ENCODE measurements at regions not wholly inside any gene's neighbourhood (a gene's known extent, or its start where the extent isn't known, plus 50 kb on each side); places are given as distances from the start of the nearest gene placed in this dataset.

DNA sequence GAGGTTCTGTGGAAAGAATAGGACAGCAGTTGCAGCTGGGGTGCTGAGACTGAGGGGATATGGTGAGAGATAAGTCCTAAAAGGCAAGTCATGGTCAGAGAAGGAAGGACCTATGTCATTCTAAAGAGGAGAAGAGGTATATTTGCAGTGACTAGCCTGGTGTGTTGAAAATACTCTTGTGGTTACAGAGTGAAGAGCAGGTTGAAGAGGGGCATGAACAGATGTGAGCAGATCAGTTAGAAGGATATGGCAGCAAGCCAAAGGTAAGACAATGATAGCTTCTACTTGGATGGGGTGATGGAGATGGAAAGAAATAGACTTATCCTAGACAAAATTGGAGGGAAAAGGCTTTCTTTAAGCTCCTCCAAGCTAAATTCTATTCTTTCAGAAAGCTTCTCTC is 469.8 kb upstream of the CPEB2 start:
- Histone ChIP-seq H3K4me2 (ENCODE audit: low read depth, low read length) (no peak overlapping the region), H3K4me3 (ENCODE audit: low read length) (no peak overlapping the region), H3K27ac (ENCODE audit: low read length) (no peak overlapping the region), H3K79me2 (ENCODE audit: low read length) (no peaks in the 10 kb centered on the region), H3K36me3 (replicated peaks; ENCODE audit: insufficient read depth, low read length) (no peaks in the 10 kb centered on the region), H3K9me2 (replicated peaks; ENCODE audit: insufficient read depth, low read length) (no peaks in the 10 kb centered on the region), H3K27me3 (replicated peaks; ENCODE audit: insufficient read depth, low read length) (no peaks in the 10 kb centered on the region), H3K9ac (ENCODE audit: low read length) (no peak overlapping the region), H4K20me1 (ENCODE audit: insufficient read depth, low read length) (no peaks in the 10 kb centered on the region), H3K4me1 (ENCODE audit: low read length) (no peaks in the 10 kb centered on the region), H3K9me3 (replicated peaks; ENCODE audit: insufficient read depth, low read length) (no peaks in the 10 kb centered on the region), H3F3A (ENCODE audit: insufficient read depth, low read length) (no peaks in the 10 kb centered on the region), H2AFZ (ENCODE audit: low read length) (no peak overlapping the region)
- TF ChIP-seq CTCF (IDR thresholded peaks at IDR 0.05; ENCODE audit: low read length) (no peak), EZH2phosphoT487 (IDR thresholded peaks at IDR 0.05; ENCODE audit: low read length) (no peak), EZH2 (optimal IDR thresholded peaks at IDR 0.05; ENCODE audit: low read depth, low read length) (no peak)
- DNase-seq, result peak; percentile 34

GRCh38 chr4:14539246-14539645 is 463.0 kb upstream of the CPEB2 start:
- Histone ChIP-seq H3K9me3 (replicated peaks; ENCODE audit: insufficient read depth, low read length) (no peaks in the 10 kb centered on the region), H3K4me1 (ENCODE audit: low read length) (no peaks in the 10 kb centered on the region), H3F3A (ENCODE audit: insufficient read depth, low read length) (no peaks in the 10 kb centered on the region), H3K9ac (ENCODE audit: low read length) (no peak overlapping the region), H3K4me3 (ENCODE audit: low read length) (no peak overlapping the region), H3K27ac (ENCODE audit: low read length) (no peak overlapping the region), H3K36me3 (replicated peaks; ENCODE audit: insufficient read depth, low read length) (no peaks in the 10 kb centered on the region), H3K27me3 (replicated peaks; ENCODE audit: insufficient read depth, low read length) (no peaks in the 10 kb centered on the region), H4K20me1 (ENCODE audit: insufficient read depth, low read length) (no peaks in the 10 kb centered on the region), H2AFZ (ENCODE audit: low read length) (no peak overlapping the region), H3K4me2 (ENCODE audit: low read depth, low read length) (no peak overlapping the region), H3K9me2 (replicated peaks; ENCODE audit: insufficient read depth, low read length) (no peaks in the 10 kb centered on the region), H3K79me2 (ENCODE audit: low read length) (no peaks in the 10 kb centered on the region)
- DNase-seq, result no peak
- TF ChIP-seq EZH2 (optimal IDR thresholded peaks at IDR 0.05; ENCODE audit: low read depth, low read length) (no peak), EZH2phosphoT487 (IDR thresholded peaks at IDR 0.05; ENCODE audit: low read length) (no peak), CTCF (IDR thresholded peaks at IDR 0.05; ENCODE audit: low read length) (no peak)

GRCh38 chr4:14545163-14545562 is 457.1 kb upstream of the CPEB2 start:
- no peaks in the 10 kb centered on the region for H3K9me2 ChIP-seq (replicated peaks; ENCODE audit: insufficient read depth, low read length)
- no peaks in the 10 kb centered on the region for H3K36me3 ChIP-seq (replicated peaks; ENCODE audit: insufficient read depth, low read length)
- no peak for TF ChIP-seq EZH2 (optimal IDR thresholded peaks at IDR 0.05; ENCODE audit: low read depth, low read length)
- TF ChIP-seq EZH2phosphoT487 (IDR thresholded peaks at IDR 0.05; ENCODE audit: low read length), result no peak
- TF ChIP-seq CTCF (IDR thresholded peaks at IDR 0.05; ENCODE audit: low read length), result no peak

More at GRCh38 chr4:14545163-14545562, 457.1 kb upstream of the CPEB2 start:
- Histone ChIP-seq H3K79me2 (ENCODE audit: low read length) (no peaks in the 10 kb centered on the region), H3K4me3 (ENCODE audit: low read length) (no peak overlapping the region), H3K4me2 (ENCODE audit: low read depth, low read length) (no peak overlapping the region), H3F3A (ENCODE audit: insufficient read depth, low read length) (0 out of 2 replicates have a peak, but pooled peaks cover 5% of the 10 kb centered on the region), H3K9ac (ENCODE audit: low read length) (no peak overlapping the region), H3K27ac (ENCODE audit: low read length) (0 out of 2 replicates have a peak overlapping the region, but pooled peaks have one; percentile 1), H3K9me3 (replicated peaks; ENCODE audit: insufficient read depth, low read length) (no peaks in the 10 kb centered on the region), H4K20me1 (ENCODE audit: insufficient read depth, low read length) (no peaks in the 10 kb centered on the region), H2AFZ (ENCODE audit: low read length) (no peak overlapping the region), H3K27me3 (replicated peaks; ENCODE audit: insufficient read depth, low read length) (no peaks in the 10 kb centered on the region), H3K4me1 (ENCODE audit: low read length) (peaks cover 17% of the 10 kb centered on the region)
- no peak for DNase-seq

Measured in MM.1S (cell line).